GM11168 (cell line): ENCODE measurements at regions not wholly inside any gene's neighbourhood (a gene's known extent, or its start where the extent isn't known, plus 50 kb on each side); places are given as distances from the start of the nearest gene placed in this dataset.

Experiments
- in situ Hi-C: fragments of 300-500 bp; cut with MboI; formaldehyde crosslinking; loops from one replicate; pipeline ENCODE4 v1.12.0; 2022; ENCODE audit warnings: low sequenced_read_pairs; ENCODE audit not compliant: unreplicated experiment

DNA sequence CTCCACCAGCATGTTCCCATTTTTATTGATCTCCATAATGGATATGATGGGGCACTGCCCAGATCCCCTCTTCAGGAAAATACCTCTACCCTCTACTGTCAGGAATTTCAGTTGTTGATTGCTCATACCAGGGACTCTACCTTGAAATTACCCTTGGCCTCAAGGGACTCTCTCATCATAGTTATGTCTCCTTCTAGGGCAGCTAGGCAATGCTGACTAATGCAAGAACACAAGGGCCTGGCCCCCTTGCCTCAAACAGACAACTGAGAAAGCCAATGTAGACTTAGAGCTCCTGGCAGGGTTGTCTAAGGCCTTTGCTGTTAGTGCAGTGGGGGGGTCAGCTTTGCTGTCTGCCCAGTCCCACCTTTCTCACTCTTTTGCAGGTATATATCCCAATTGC lies 493.1 kb downstream of the BTBD3 start:
- in situ Hi-C loops, result no loop called here

DNA sequence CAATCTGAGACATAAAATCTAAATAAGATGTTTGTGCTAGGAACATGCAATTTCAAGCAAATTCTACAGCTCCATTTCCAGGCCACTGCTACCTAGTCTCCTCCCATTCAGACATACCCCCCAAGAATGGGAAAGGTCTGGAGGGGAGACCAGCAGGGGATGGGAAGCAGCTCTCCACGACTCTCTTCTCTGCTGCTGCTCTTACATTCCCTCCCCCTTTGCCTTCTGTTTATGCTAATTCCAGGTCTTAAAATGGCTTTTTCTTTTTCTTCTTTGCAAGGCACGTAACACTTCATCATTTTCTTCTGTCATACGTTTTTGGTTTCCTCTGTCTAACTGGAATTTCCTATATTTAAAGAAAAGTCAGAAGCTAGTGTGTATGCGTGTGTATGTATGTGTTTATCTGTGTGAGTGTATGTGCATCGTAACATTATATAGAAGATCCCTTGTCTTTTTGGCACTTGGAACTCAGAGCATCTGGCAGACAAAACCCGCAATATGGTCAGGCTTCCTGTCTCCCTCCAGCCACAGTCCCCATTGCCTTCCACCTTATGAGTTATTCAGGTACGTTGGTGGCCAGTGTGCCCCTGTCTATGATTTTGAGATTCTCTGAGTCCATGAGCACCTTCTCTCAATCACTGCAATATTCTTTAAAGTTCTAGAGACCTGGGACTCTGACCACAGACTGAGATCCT lies 493.7 kb downstream of the BTBD3 start:
- in situ Hi-C loops, result no loop called here

DNA sequence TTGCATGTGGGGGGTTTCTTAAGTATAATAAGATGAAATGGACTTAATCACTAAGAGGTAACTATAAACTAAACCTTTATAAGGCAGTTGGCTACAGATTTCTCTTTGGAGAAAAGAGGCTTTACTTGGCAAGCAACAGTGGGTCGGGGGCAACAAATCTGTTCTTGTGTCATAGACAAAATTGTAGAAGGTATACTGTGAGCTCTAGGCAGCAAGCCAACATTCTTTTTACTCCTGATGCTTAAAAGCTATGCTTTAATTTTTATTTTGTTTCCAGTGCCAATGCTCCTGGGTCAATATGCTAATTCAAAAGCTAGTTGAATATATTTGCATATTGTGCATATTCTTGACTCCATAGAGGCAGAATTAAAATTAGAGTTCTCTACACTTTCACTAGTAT lies 495.4 kb downstream of the BTBD3 start:
- in situ Hi-C loops, result no loop called here

DNA sequence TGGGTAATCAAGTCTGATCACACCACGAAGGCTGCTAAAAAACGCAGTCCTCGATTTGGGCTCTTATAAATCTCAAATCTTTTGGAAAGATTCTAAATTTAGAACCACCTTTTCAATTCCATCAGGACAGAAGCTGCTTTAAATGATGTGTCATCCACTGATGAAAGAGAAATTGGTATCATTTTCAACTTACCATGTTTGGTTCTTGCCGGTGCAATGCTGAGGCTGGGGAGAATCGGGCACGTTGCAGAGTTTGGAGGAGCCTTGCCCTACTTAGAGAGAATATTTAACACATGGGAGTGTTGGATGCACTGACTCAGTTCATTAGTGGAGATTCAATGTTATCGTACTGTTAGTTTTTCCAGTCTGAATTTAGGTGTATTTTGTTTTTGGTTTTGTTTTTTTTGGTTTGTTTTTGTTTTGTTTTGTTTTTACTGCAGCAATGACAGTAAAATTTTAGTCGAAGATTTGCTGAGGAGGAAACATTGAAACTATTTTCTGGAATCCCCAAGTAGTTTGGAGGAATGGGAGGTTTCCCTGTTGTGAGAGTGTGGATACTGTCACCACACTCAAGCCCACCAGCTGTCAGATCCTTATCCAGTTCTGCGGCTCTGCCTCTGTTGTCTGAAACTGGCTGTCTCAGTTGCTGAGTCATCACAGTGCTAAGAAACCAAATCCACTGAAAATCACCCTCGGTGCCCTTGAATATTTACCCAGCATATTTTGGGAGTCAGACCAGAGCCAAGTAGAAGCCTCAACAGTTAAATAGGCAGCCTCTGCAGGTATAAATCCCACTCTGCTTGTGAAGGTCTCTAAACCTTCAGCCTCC lies 497.0 kb downstream of the BTBD3 start:
- in situ Hi-C loops, result no loop called here

DNA sequence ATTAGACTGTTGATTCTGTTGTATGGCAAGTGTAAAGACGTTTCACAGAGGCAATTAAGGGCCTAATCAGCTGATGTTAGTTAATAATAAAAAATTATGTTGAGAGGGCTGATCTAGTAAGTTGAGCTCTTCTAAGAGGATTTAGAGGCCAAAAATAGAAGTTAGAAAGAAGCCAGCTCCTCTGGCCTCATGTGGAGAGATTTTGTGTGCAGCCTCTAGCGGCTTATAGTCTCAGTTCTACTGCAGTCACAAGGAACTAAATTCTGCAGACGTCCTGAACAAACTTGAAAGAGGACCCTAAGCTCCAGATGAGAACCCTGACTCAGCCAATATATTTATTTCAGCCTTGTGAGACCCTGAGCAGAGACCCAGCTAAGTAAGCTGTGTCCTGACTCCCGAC lies 498.6 kb downstream of the BTBD3 start:
- in situ Hi-C loops, result no loop called here

DNA sequence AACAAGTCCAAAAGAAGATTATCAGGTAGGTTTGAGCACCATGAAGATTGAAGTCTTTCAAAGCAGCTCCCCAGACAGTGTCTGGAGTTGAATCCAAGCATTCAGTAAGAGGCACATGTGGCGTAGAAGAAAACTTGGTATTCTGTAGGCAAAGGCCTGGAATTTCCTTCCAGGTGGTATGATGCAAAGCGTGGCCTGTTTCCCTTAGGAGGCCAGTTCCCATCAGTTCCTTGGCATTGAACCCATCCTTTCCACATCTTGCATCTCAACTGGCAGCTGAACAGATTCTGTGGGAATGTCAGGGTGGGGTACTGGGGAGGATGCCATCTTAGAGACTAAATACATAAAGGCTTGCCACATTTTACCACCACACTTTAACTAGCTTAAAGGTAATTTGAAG lies 516.0 kb downstream of the BTBD3 start:
- in situ Hi-C loops, result no loop called here

DNA sequence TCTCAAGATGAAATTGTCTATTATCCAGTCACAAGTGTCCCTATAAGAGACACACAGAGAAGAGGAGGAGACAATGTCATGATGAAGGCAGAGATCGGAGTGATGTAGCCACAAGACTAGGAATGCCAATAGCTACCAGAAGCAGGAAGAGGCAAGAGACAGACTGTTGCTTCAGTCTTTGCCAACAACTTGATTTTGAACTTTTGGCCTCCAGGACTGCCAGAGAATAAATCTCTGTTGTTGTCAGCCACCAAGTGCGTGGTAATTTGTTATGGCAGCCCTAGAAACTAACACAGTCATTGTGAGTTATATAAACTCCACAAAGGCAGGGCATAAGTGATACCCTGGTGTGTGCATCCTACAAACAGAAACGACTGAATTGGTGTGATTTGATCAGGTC lies 517.0 kb downstream of the BTBD3 start:
- in situ Hi-C loops, result no loop called here

DNA sequence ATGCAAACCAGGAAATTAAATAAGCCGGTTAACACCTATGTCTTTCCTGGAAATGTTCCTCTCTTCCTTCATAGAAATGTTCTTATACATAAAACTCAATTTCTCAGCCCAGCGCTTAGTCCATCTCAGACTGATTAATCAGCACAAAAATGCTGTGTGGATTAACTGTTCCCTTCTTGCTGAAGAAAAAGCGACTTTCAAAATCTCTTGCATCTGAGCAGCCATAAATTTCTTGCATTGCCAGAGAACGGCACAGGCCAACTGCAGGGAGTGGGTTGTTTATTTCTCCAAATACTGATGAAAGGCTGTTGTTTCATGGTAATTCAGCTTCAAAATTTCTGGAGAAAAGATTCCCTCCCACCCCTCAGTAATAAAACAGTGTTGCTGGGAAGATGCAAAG lies 517.6 kb downstream of the BTBD3 start:
- in situ Hi-C loops, result no loop called here

DNA sequence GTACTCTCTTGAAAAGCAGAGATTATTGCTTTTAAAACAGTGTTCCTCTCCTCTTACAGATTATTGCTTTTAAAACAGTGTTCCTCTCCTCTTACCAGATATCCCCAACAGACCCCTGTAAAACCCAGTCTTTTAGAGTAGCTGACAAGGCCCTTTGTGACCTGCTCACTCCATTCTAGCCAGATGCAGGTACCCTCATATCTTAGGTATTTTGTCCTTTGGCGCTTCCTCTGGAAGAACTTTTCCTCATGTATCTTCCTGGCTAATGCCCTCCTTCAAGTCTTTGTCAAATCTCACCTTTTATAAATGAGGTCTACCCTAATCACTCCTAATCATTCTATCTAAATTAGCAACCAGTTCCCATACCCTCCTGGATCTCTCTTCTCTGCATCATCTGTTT lies 536.0 kb downstream of the BTBD3 start:
- in situ Hi-C loops, result no loop called here

DNA sequence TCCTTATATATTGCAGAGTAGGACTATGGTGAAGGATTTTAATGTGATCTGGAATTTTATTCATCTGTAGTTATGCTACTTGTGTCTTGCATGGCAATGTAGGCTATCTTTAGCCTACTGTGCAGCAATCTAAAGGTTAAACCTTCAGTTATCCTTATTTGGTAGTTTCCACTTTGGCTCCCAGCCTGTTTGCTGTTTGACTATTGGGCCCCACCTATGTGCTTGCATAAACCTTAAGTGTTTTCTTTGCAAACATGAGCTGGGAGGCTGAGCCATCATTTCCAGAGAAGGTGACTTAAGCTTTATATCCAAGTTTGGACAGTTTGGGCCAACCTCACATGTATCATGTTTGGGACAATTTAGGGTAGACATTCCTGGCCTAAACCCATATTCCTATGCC lies 537.5 kb downstream of the BTBD3 start:
- in situ Hi-C loops, result no loop called here

DNA sequence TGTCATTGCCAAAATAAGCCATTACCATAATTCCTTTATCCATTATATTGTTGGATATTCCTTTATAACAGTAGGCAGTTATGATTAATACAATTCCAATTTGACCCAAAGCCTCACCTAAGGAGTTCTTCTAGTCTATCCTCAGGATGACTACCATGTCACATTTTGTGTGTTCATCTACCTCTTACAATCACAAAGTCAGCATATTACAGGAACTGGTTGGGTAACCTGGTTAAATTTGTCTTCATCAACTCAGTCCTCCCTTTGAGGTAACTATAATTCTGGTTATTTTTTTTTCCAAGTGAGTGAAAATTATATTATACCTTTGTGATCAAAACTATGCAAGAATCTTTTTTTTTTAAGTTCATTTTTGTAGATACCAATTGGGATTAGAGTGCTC lies 540.5 kb downstream of the BTBD3 start:
- in situ Hi-C loops, result no loop called here

DNA sequence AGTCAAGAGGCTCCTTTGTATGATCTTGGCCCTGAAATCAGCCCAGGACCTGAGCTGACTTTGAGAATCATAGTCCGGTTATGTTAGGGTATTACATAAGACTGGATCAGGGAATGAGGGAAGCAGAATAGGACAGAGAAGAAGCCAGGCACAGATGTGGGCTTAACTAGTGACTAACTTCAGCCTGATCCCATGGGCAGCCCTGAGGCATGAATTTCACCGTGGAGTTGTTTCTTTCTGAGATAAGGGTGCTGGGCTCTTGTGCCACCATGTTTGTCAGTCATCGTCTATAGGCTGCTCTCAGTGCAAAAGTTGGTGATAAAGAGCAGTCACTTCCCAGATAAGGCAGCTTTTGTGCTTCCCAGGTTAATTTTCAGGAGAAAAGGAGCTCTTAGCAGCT lies 544.7 kb upstream of the SPTLC3 start:
- in situ Hi-C loops, result no loop called here

DNA sequence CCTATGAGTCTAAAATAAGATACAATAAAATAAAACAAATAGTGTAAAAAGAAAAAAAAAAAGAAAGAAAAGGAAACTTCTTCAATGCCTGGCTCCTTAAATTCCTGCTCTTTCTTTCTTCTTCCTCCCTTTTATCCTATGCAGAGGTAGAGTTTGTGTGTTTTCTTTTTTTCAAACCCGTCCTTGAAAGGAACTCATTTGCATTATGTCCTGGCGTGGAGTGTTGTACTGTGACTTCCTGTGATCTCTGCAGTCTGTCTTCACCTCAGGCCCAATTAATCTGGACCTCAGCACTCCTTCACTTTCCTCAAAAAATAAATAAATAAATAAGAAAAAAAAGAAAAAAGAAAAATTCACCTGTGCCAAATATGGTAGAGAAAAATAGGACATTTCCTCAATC lies 541.9 kb upstream of the SPTLC3 start:
- in situ Hi-C loops, result no loop called here

DNA sequence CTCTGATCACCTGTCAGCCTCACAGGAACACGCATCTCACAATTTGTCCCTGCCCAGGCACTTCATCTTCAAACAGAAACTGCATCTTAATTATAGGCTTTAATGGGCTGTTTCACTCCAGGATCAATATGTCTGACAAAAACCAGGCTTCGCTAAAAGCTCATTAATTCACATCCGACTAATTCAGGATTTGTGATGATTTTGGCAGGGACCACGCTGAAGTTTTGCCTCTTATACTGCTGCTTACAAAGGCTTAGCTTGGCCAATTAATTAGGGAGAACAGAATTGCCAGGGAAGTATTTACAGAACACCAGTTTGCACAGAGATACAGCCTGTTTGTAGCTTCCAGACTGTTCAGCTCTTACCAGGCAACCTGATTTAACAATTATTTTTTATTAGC lies 541.0 kb upstream of the SPTLC3 start:
- in situ Hi-C loops, result no loop called here

DNA sequence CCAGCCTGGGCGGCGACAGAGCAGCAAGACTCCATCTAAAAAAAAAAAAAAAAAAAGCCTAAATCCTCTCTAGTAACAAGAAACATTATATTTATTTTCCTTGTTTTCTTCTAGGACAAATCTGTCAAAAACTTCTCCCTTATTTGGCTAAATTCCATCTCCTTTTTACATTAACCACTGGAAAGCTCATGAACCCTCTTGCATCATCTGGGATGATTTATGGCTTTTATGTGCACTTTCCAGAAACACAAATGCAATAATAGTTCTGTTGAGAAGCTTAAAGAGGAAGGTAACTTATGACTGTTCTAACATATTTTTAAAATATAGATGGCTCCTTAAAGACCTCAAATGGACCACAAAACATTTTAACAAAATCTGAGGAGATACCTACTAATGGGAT lies 526.1 kb upstream of the SPTLC3 start:
- in situ Hi-C loops, result no loop called here

DNA sequence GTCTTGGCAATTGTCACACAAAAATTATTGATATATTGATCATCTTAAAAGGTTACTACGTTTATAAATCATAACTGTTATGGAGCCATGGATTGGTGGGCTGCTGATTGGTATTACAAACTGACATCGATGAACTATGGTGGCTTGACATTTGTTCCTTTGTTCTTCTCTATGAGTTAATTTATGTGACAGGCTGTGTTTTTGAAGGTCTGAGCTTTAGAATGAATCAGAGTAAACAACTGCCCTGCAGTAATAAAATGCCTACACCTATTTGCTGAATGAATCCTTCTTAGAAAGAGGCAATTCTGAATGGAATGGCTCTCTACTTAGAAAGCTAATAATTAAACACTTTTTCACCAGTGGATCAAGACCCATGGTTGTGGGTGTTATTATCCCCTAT lies 506.3 kb upstream of the SPTLC3 start:
- in situ Hi-C loops, result no loop called here

DNA sequence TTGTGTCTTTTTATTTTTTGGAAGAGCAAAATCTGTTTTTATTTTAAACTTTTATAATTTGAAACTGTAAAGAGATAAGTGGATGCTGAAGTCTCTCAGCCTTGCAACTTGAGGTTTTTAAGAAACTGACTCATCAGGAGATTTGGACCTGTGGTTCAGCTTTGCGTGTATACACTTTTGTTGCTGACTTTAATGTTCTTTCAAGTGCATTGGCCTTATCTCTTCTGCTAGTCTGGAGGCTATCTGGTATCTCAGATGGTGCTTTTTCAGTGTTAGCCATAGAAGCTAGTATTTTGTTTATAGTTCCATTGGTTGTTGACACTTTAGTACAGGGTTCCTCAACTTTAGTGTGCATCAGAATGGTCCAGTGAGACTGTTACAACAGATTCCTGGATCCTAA lies 504.0 kb upstream of the SPTLC3 start:
- in situ Hi-C loops, result no loop called here

DNA sequence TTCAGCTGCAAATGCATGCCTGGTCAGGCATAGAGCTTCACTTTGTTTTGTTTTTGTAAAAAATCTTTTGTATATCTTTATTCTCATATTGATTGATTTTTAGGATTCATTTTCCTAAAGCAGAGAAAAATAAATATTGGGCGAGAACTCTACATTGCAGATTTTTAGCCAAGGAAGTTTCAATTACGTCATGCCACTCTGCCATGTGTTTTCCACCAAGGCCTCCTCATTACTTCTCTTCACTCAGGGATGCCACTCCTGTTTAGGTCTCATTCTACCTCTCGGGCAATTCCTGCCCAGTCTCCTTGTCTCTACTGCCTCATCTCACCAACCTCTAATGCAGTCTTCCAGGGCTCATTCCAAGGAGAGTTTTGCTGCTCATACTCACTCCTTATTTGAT lies 497.3 kb upstream of the SPTLC3 start:
- in situ Hi-C loops, result no loop called here

DNA sequence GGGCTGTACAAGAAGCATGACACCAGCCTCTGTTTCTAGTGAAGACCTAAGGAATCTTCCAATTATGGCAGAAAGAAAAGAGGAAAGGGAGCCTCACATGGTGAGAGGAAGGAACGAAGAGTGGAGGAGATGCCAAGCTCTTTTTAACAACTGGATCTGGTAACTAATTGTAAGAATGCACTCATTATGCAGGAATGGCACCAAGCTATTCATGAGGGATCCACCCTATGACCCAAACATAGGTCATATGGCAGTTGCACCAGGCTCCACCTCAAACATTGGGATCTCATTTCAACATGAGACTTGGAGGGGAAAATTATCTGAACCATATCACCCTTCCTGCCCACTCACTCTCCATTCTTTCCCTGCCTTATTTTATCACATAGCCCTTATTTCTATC lies 496.0 kb upstream of the SPTLC3 start:
- in situ Hi-C loops, result no loop called here

DNA sequence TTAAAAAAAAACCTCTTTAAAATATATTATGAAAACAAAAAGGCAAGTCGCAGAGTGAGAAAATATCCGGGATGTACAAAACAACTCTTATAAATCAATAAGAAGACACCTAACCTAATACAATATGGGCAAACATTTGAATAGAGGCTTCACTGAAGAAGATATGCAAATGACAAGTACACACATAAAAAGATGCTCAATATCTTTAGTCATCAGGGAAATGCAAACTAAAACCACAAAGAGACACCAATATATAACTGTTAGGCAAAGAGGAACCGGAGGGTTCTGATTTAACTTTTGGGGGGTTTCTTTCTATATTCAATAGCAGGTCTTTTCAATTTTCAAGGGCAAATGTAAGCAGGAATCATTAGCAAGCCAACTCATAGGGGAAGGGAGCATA lies 480.7 kb upstream of the SPTLC3 start:
- in situ Hi-C loops, result no loop called here

DNA sequence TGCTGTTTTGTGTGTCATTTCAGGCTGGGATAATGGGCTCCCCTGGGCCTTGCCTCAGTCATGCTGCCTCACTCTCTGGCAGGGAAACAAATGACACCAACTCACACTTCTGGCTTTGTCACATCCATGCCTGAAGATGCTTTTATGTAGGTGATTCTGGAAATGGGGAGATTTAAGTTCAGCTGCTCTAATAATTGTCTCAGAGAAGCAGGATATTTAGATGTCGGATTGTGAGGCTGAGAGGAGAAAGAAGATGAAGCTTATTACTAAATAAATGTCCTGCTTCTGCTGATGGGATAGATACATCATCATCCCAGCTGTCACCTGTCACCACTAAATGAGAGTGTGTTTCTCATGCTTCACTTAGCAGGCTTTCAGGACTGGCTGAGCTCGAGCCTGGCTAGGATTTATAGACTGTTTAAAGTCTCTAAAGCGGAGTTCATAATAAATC lies 480.2 kb upstream of the SPTLC3 start:
- in situ Hi-C loops, result no loop called here

DNA sequence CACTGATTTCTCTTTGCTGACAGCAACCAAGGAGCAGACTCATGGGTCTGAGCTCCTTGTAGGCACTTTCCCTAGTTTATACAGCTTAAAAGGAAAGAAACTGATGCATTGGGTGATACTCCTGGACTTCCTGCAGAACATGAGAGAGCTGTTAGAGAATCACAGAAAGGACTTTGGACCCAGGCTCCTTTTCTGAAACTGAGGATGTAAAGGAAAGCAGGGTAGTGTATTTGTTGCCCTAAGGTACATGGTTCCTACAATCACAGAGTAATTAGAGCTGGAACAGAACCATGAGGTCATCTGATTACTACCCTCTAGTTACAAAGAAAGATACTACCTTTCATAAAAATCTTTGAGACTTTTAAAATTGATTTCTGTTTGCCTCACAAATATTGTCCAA lies 477.1 kb upstream of the SPTLC3 start:
- in situ Hi-C loops, result no loop called here
